K562 (cell line): ENCODE measurements at regions not wholly inside any gene's neighbourhood (a gene's known extent, or its start where the extent isn't known, plus 50 kb on each side); places are given as distances from the start of the nearest gene placed in this dataset.

Source experiments
- PCBP1 ChIP-seq: fragments of 200-400 bp; formaldehyde crosslinking; IDR thresholded peaks from 2 replicates; pipeline ENCODE4 v1.6.1; 2018; ENCODE audit warnings: mild to moderate bottlenecking, low read depth, low read length; ENCODE audit not compliant: poor library complexity, severe bottlenecking
- ZNF318 ChIP-seq, 2 experiments: fragments of 450-650 bp; IDR thresholded peaks; 2 replicates each; pipeline ENCODE4 v1.6.1; 2016; ENCODE audit warnings: mild to moderate bottlenecking in 2 of 2, borderline replicate concordance in 1 of 2, low read depth in 1 of 2, moderate library complexity in 1 of 2
- ZNF354B ChIP-seq: fragments of 250-450 bp; sonication (Bioruptor Pico); IDR thresholded peaks from 2 replicates; pipeline ENCODE4 v1.4.0; 2020

DNA sequence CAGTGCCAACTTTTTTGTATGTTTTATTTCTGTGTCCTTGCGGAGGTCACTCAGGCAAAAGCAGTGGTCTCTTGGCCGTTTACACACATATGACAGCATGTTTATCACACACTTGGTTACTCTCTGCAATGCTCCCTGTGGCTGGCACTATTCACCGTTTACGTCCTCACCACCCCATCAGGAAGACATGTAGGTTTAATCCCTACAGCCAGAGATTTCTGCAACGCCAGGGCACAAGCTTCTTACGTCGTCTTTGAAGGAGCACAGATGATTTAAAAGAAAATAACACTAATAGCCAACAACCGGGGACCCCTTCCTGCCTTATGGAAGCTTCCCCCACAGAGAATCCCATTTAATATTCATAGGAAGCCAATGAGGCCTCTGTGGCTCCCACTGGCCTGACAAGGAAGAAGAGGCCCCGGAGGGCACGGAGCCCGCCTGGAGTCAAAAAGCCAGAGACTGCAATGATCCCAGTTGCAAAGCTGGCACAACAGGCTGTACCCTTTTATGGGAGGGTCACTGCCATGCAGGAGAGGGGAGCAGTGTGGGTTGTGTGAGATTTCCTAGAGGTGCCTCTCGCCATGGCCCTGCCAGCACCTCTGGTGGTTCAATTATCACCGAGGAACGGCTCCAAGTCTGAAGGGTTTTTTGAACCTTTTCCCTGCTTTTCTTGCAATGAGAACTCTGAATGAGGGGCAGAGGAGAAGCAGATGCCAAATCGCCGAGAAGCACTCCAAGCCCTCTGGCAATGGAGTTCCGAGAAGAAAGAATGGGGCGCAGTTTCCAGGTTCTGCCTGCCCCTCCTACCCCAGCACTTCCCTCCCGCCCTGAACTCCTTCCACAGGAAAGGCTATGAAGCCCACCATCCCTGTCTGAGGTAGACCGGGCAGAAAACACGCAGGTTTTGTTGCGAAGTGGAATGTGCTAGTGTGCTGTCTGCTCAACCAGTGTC is 96.2 kb downstream of the THBS2 start (continued):
- no peak for TF ChIP-seq ZNF318 (IDR thresholded peaks at IDR 0.05; ENCODE audit: borderline replicate concordance in 1 of 2, low read depth in 1 of 2)
- no peak for TF ChIP-seq ZNF354B (CRISPR knock-in tag)
- TF ChIP-seq PCBP1 = no peak
- TF ChIP-seq, all 486 proteins: peak for 0
